ENCODE measurements at regions not wholly inside any gene's neighbourhood (a gene's known extent, or its start where the extent isn't known, plus 50 kb on each side); places are given as distances from the start of the nearest gene placed in this dataset.

- TF ChIP-seq CTCF (IDR thresholded peaks at IDR 0.05; ENCODE audit: extremely low read depth in 1 of 2, insufficient read depth in 1 of 2, low read depth in 1 of 2, low read length in 2 of 2) (no peak), POLR2AphosphoS5 (IDR thresholded peaks at IDR 0.05; ENCODE audit: insufficient read depth, low read depth, low read length) (no peak), MAX (IDR thresholded peaks at IDR 0.05; ENCODE audit: insufficient read depth, insufficient read length) (no peak), POLR2A (IDR thresholded peaks at IDR 0.05; ENCODE audit: low read depth, low read length) (no peak), JUN (IDR thresholded peaks at IDR 0.05; ENCODE audit: borderline replicate concordance, insufficient read depth, insufficient read length, low read depth) (no peak), EZH2 (IDR thresholded peaks at IDR 0.05; ENCODE audit: borderline replicate concordance, low read depth, low read length, severe bottlenecking) (no peak)
These were observed 1209.3 kb upstream of the CDH6 start for GRCh38 chr5:29984156-29984540.

Data from endothelial cell of umbilical vein (primary cell).